HG03045 (cell line): ENCODE measurements at regions not wholly inside any gene's neighbourhood (a gene's known extent, or its start where the extent isn't known, plus 50 kb on each side); places are given as distances from the start of the nearest gene placed in this dataset.

ENCODE experiments used
- ATAC-seq: cut with Tn5 transposase; IDR thresholded peaks from one replicate; pipeline ENCODE4 v1.9.1; 2021; ENCODE audit warnings: mild to moderate bottlenecking, moderate library complexity; ENCODE audit not compliant: unreplicated experiment

DNA sequence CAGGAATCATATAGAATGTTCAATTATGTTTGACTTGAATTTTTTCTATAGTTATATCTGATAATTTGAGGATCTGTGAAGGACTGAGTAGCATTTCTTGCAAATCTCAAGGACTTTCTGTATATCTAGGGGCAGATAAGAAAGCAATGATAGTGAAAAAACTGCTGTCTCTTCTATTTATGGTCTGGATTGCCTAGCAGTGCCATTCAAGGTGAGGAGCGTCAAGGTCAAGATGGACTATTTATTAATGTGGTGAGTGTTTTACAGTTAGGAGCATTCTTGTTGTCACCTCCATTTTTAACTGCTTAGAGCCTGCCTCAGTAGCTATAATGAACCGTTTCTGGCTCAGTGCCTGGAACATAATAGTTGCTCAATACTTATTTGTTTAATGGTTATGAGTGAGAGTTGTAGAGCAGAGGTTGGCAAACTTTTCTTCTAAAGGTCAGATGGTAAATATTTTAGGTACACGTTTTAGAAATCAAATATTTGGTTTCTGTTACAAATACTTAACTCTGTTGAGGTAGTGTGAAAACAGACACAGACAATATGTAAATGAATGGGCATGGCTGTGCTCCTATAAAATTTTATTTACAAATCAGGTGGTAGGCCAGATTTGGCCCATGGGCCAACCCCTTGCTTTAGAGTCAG is 523.2 kb upstream of the IGFBP7 start:
- no peak for ATAC-seq

DNA sequence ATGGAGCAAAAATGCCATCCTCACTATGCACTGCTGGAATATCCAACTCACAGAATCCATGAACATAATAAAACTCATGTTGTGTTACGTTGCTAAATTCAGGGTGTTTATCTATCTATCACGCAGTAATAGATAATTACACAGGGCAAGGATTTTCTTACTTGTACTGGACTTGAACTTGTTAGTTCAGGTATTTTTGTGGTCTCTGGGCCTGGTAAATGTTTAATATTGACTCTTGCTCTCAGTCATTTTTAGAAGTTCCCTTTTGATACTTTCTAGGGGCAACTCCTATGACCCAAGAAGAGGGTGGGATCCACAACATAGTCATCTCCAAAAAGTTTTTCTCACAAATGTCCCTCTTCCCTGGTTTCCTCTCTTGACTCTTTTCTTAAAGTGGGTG is 522.4 kb upstream of the IGFBP7 start:
- ATAC-seq, result no peak

DNA sequence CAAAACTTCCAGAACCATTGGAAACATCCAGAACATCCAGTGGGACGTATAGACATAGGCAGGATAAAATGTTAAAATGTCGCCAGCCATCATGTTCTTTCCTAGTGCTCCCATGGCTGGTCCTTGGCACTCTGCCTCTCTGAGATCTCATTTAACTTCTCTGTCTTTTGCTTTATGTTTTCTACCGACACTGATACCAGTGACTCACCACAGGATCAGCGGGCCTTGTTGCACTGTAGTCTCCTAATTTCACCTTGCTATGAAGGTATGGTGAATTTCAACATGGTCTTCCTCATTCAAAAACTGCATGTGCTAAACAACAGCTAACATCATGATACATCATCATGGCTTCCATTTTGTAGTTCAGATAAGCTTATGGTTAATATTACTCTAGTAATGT is 521.0 kb upstream of the IGFBP7 start:
- ATAC-seq, result no peak

DNA sequence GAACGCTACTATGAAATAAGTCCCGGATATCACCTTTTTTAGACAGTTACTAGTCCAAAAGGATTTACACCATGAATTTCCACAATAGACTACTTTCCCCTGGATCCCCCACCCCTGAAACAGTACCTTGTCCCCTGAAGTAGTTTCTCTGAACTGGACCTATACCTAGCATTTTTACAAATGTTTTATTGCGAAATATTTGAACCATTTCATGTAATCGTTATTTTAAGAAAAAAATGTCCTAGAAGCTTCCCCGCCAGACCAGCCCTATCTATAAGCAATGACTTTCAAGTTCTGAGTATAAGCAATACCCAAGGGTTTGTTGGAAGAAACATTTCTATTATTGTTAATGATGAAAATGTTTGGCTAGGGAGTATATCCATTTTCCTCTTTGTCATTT is 517.8 kb upstream of the IGFBP7 start:
- no peak for ATAC-seq

DNA sequence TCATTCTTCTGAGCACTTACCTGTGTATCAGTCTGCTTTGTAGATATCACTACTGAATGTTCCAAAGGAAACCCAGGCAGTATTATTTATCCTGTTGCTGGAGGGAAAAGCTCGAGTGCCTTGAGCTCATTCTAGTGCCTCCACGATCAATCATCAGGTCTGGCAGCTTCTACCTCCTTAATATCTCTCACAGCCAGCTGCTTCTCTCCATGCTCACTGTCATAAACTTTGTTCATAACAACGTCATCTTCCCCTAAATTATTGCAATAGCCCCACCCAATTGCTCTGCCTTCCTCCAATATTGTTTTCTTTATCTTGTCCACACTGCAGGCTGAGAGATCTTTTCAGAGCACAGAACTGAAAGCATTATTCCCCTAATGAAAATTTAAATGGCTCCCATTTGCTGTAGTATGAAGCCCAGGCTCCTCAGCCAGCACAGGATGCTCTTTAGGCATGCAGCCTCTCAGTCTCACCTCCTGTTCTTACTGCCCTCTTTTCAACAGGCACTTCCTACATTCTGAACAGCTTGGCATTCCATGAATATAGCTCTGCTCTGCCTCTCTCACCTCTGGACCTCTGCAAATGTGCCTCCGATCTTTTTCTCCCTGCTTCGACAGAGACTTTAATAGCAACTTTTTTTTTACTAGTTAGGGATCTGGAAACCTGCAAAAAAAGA is 504.2 kb upstream of the IGFBP7 start:
- no peak for ATAC-seq

DNA sequence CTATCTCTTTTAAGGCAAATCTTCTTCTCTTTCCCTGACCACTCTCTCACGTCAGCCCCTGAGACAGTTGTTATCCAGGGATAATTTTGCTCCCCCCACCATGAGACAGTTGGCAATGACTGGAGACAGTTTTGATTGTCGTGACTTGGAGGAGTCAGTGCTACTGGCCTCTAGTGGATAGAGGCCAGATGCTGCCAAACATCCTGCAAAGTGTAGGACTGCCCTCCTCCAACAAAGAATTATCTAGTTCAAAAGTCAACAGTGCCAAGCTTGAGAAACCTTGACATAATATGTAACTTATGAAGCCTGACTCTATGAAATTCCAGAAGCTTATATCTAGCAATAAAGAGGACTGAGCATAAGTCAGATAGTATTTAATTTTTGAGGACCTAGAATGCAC is 502.1 kb upstream of the IGFBP7 start:
- ATAC-seq, result no peak

DNA sequence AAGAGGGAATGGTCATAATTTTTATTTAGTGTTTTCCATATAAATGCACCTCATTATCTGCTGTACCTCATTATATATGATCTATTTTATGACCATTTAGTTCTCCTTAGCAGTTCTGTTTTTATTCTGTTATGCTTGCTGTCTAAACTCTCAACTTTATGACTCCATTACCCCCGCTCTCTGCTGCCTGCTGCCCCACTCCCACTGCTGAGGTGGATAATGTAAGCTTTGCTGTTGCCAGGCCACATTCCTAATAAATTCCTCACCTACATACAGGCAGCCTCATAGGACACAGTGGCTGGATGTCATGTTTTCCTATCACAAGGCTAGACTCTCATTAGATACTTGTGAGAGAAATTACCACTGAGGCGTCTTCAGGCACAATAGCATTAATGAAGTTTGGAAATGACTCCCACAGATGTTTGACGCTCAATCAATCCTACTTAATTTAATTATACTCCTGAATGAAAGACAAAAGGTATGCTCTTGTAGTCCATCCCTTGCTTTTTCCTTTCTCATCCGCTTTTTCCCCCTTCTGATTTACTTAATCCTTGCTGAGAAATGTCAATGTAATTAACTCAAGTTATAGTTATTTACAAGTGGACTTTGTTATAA is 497.5 kb upstream of the IGFBP7 start:
- no peak for ATAC-seq

DNA sequence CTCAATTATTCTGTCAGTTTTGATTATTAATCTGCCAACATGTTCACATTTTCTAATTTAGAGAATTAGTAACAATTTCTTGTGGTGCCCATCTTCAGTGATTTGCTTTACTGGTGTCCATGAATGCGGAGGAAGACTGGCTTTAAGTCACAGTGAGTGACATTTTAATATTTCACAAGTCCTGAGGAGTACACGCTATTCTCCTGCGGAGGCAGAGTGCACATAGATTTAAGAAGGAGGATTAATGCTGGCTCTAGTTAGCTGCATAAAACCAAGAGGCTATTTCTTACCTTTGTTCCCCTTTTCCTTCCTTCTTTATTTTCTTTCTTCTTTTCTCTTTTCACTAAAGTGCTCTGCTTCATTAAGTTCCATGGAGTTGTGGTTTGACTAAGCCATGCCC is 495.2 kb upstream of the IGFBP7 start:
- no peak for ATAC-seq

DNA sequence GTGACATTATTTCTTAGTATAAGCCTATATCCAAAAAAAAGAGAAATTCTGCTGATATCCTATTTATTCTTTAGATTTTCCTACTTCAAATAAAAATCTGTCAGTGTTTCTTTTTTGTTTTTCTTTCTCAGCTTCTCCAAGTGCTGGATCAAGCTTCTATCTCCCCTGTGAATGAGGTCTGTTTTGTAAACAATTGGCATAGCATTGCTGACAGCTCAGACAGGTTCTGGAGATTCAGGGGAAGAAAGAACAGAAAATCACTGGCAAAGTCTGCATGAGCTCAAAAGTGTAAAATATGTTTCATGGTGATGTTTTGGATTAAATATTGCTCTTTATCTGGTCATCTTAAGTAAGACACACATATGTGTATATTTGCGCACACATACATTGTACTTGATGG is 492.0 kb upstream of the IGFBP7 start:
- ATAC-seq, result no peak

DNA sequence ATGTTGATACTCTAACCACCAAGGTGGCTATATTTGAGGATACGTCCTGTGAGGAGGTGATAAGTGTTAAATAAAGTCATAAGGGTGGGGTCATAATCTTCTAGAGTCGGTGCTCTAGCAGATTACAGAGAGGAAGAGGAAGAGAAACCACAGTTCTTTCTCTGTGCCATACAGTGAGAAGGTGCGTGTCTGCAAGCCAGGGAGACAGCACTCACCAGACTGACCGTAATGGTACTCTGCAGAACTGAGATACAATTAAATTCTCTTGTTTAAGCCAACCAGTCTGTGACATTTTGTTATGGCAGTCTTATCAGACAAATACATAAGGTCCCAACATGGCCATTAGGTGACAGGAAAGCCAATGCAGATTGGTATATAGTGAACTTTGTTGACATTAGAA is 480.9 kb upstream of the IGFBP7 start:
- ATAC-seq, result no peak

DNA sequence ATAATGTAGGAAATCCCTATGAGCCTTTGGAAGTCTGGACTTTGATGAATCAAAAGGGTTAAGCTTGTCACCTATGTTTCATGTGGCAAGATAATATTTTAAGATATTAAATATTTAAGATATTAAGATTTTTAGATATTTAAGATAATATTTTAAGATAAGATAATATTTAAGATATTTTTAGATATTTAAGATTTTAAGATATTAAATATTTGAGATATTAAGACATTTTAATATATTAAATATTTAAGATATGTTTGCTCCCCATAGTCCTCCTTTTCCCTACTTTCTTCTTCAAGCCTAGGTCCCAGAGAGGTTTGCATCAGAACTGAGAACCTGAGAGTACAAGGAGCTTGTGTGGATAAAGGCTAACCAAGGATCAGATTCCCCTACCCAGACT is 478.4 kb upstream of the IGFBP7 start:
- no peak for ATAC-seq

DNA sequence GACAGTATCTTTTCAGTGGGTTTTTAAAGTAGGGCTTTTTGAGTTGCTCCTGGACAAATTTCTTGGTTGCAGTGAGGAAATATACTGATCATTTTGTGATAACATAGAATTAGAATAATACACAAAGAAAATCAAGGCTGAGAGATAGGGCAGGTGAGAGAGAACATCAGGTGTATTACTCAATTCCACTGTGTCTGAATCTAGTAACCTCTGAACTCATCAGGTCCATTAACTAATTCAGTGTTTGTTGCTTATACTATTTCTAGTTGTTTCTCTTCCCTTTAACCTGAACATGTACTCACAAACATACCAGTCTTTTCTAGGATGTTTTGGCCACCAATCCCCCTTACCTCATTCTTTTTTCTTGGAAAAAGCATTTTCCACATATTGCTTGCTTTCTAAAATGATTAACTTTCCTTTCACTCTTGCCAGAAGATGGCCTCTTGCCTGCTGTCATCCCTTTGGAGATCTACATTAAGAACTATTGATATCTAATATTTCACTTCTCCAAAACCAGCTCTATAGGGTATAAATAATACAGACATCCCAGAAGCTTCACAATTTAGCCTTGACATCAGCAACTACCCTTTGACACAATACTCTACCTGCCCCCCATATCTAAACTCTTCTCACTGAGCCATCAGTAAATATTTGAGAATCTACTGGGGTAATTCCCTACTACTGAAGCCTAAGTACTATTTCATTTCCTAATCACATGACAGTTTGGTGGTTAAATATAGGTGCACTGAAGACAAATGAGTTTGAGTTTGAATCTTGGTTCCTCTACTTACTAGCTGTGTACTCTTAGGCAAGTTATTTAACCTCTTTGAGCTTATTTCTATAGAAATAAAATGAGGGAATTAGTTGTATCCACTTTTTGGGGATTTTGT is 470.8 kb upstream of the IGFBP7 start:
- ATAC-seq, result no peak

DNA sequence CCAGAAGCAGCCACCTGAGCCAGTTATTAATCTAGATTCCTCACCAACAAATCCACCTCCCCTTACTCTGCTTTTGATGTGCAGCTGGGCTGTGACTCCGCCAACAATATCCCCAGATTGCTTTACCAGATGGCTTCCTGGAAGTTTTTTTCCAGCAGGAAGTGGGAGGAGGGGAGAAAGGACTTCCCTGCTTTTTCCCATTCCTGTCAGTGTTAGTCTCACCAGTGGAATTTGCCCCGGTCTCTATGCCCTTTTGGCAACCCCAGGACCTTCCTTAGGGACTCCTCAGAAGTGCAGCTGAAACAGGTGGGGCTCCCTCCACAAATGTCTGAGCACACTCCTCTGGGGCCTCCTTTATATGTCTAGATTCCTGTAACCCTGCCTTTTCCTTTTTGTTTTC is 465.2 kb upstream of the IGFBP7 start:
- ATAC-seq, result no peak

DNA sequence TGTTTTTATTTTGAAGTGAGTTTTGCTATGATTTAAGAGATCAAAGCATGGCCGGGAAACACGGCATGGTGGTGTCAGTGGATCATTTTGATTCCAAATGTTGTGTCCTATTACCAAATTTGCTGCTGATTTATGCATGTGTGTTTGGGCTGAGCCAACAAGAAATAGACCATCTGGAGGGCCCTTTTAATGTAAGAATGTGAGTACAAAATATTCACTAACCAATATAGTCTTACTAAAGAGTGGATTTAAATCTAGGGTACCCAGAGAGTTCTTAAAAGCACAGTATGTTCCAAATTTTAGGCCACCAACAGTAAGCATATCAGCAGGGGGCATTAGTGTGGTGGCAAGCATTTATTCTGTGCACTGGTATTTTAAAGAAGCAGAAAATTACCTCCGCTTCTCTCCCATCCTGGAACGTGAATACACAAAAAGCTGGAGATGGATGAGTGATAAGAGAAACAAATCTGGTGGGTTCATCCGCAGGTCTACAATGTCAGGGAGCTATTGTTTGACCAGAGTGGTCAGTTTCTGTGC is 444.4 kb upstream of the IGFBP7 start:
- ATAC-seq, result no peak

DNA sequence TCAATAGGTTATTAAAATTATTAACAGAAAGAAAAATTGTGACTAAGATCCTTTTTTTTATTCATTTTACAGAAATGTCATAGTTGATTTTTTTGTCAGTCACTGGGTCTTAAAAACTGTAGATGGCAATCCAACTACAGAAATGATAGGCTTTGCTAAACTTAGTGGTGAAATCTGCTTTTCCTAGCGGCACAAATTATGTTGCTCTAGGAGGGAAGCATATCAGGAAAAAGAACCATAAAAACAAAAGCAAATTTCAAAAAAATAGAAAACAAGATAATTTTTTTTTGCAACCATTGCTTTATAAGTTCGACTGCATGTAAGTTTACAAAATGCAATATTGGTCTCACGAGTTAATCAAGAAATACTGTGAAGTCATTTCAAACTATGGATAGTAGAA is 443.5 kb upstream of the IGFBP7 start:
- ATAC-seq, result no peak

DNA sequence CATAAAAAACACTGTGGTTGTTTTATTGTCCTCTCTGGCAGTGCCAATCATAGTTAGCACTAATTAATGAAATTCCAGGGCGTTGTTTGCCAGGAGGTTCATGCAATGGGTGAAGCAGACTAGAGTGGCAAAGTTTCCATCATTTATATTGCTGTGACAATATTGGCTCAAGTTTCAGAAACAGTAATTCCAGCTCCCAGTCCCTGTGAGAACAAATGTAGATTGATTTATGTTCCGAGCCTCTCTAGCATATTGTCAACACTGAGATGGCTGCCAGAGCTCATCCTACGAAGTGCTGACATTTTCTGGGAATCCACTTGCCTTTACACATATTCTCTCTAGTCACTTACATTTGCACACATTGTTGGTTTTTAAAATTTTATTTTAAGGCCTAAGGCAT is 440.0 kb upstream of the IGFBP7 start:
- no peak for ATAC-seq

DNA sequence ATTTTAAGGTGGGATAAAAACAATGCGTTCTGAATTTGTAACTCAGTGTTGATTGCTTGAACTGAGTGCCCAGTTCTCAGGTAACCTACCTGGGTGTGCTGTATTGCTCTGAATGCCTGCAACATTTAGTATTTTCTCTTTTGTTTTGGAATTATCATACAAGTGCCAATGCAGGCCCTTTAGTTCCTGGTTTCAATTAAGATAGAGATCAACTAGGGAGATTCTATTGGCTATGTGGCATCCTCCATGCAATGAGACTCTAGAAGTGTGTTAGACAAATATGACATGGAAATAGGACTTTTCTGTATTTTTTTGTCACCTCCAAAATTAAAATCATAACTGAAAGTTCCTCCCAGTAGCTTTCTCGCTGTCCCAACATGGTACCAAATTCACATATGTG is 438.7 kb upstream of the IGFBP7 start:
- no peak for ATAC-seq

DNA sequence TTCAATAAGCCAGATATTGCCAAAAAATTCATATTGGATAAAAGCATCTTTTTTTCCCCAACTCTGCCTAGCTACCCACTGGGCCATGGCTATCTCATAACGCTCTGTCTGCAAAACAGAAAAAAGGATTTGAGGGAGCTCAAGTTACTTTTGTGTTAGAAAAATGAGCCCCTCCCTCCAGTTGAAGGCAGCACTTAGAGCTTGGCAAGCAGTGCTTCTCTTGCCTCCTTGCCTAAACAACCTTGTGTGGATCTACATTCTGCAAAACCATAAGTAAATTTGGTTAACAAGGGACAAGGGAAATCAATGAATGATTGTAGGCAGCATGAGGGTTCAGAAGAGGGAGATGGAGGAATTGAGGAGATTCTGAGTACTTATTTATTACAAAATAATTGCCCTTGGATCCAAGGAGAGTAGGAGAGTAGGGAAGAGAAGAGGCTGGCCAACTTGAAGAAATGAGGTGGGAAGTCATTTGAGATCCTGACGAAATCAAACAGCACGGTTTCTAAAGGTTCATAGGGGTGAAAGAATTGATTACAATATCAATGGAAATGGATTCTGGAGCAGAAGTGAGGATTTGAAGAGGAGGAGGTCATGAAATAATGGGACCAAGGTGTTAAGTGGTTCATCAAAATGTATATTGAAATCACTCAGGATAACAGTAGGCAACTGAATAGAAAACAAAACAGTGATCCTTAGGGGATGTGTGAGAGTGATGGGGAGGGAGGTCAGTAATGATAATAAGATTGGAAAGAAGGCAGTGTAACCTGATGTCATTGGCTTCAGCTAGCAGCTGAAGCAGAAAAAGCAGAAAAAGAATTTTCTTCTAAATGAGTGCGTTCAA is 434.8 kb upstream of the IGFBP7 start:
- ATAC-seq, result no peak

DNA sequence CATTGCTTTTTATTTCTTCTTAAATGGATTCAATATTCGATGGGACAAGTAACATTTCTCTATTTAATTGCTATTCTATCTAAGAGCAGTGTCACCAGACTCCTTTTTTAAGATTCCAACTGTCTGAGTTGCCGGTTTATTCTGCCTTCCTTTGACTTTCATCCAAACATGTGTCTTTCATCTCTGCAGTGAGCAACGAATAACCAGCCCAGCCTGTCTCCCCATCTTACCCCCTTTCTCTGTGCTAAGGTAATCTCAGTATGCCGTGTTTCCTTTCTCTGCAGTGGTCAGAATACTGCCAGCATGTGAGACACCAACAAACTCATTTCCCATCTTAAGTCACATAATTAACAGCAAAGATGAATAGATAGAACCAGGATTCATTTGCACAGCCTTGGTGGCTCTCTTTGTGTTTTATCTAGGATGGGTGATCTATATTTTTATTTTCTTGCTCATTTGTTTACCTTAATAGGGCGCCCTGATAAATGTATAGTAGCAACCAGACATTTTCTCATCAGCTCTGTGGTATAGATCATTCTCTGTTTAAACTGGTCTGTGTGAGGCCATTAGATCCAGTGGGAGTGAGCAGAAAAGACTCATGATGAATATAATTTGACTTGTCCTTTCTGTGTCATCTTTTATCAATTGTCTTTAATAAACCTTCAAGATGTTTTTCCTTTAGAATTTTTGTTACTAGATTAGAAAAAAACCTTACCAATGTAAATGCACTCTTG is 394.8 kb upstream of the IGFBP7 start:
- ATAC-seq, result no peak

DNA sequence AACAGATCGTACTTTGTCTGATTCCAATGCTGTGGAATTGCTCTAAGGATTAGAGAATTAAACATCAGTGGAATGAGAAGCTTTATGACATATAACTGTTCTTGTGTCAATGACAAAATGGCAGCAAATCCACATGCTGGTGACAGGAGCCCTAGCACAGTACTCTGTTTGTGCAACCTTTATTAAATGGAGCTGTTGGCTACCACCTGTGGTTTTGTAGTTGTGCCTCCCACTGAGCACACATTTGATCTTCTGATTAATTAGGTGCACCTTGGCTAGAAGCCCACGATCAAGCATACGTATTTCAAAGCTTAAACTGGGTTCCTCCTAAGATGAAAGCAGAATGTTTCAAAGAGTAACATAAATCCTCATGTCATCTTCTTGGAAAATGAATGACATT is 394.0 kb upstream of the IGFBP7 start:
- no peak for ATAC-seq
